H9 (cell line): ENCODE measurements at regions not wholly inside any gene's neighbourhood (a gene's known extent, or its start where the extent isn't known, plus 50 kb on each side); places are given as distances from the start of the nearest gene placed in this dataset.

Experiments
- DNase-seq: peaks from one replicate; pipeline ENCODE4 v3.0.0-alpha.2; 2017
- H2AFZ ChIP-seq: one replicate; pipeline ENCODE4 v1.6.1; 2013; ENCODE audit warnings: mild to moderate bottlenecking, low read length, control low read depth, moderate library complexity
- H2AK5ac ChIP-seq: 2 replicates; pipeline ENCODE4 v1.6.1; 2013; ENCODE audit warnings: low read length, control low read depth, mixed read lengths; ENCODE audit not compliant: insufficient read length
- H2BK120ac ChIP-seq: one replicate; pipeline ENCODE4 v1.6.1; 2013; ENCODE audit warnings: low read depth, mild to moderate bottlenecking, low read length, control low read depth, inconsistent platforms; ENCODE audit not compliant: poor library complexity, severe bottlenecking
- H2BK12ac ChIP-seq: 2 replicates; pipeline ENCODE4 v1.6.1; 2013; ENCODE audit warnings: low read length, control low read depth, mixed read lengths, low read depth; ENCODE audit not compliant: insufficient read length
- H2BK15ac ChIP-seq: 2 replicates; pipeline ENCODE4 v1.6.1; 2013; ENCODE audit warnings: low read depth, low read length, control low read depth
- H2BK20ac ChIP-seq: one replicate; pipeline ENCODE4 v1.6.1; 2013; ENCODE audit warnings: low read depth, mild to moderate bottlenecking, low read length, control low read depth, inconsistent platforms; ENCODE audit not compliant: poor library complexity, severe bottlenecking
- H2BK5ac ChIP-seq: 2 replicates; pipeline ENCODE4 v1.6.1; 2013; ENCODE audit warnings: low read length, control low read depth, mixed read lengths; ENCODE audit not compliant: insufficient read length
- H3K14ac ChIP-seq: 2 replicates; pipeline ENCODE4 v1.6.1; 2013; ENCODE audit warnings: low read length, control low read depth; ENCODE audit not compliant: insufficient read depth
- H3K18ac ChIP-seq: 2 replicates; pipeline ENCODE4 v1.6.1; 2013; ENCODE audit warnings: low read depth, mild to moderate bottlenecking, mixed read lengths, low read length, control low read depth; ENCODE audit not compliant: insufficient read length
- H3K23ac ChIP-seq: 2 replicates; pipeline ENCODE4 v1.6.1; 2013; ENCODE audit warnings: low read length, control low read depth, mixed read lengths, low read depth; ENCODE audit not compliant: insufficient read length
- H3K23me2 ChIP-seq: 2 replicates; pipeline ENCODE4 v1.6.1; 2013; ENCODE audit warnings: low read depth, mild to moderate bottlenecking, mixed read lengths, low read length, control low read depth; ENCODE audit not compliant: insufficient read length, poor library complexity, severe bottlenecking
- H3K27ac ChIP-seq: 2 replicates; pipeline ENCODE4 v1.5.1; 2013; ENCODE audit warnings: low read length, control low read depth, mixed read lengths, low read depth; ENCODE audit not compliant: insufficient read length
- H3K27me3 ChIP-seq: 2 replicates; pipeline ENCODE4 v1.6.1; 2013; ENCODE audit warnings: low read length, control low read depth, inconsistent platforms; ENCODE audit not compliant: insufficient read depth
- H3K4ac ChIP-seq: 2 replicates; pipeline ENCODE4 v1.6.1; 2013; ENCODE audit warnings: low read depth, mild to moderate bottlenecking, control low read depth, inconsistent platforms, low read length, moderate library complexity
- H3K4me1 ChIP-seq: 2 replicates; pipeline ENCODE4 v1.6.1; 2013; ENCODE audit warnings: low read length, control low read depth, inconsistent platforms; ENCODE audit not compliant: insufficient read depth
- H3K4me2 ChIP-seq: 2 replicates; pipeline ENCODE4 v1.6.1; 2013; ENCODE audit warnings: low read length, control low read depth, mixed read lengths; ENCODE audit not compliant: insufficient read length, insufficient read depth
- H3K56ac ChIP-seq: 2 replicates; pipeline ENCODE4 v1.6.1; 2013; ENCODE audit warnings: low read depth, mild to moderate bottlenecking, mixed read lengths, low read length, control low read depth; ENCODE audit not compliant: insufficient read length
- H3K79me1 ChIP-seq: 2 replicates; pipeline ENCODE4 v1.6.1; 2013; ENCODE audit warnings: low read depth, mild to moderate bottlenecking, moderate library complexity, low read length, control low read depth, inconsistent platforms; ENCODE audit not compliant: insufficient read depth, poor library complexity, severe bottlenecking
- H3K79me2 ChIP-seq: 2 replicates; pipeline ENCODE4 v1.6.1; 2013; ENCODE audit warnings: low read length, control low read depth, inconsistent platforms; ENCODE audit not compliant: insufficient read depth
- H3K9ac ChIP-seq: 2 replicates; pipeline ENCODE4 v1.6.1; 2013; ENCODE audit warnings: low read length, control low read depth, mixed read lengths; ENCODE audit not compliant: insufficient read length; ENCODE audit errors: extremely low read depth
- H3K9me3 ChIP-seq: one replicate; pipeline ENCODE4 v1.6.1; 2013; ENCODE audit warnings: low read depth, low read length, inconsistent platforms; ENCODE audit not compliant: control insufficient read depth
- H3T11ph ChIP-seq: one replicate; pipeline ENCODE4 v1.6.1; 2013; ENCODE audit warnings: mild to moderate bottlenecking, low read length, control low read depth, inconsistent platforms
- H4K20me1 ChIP-seq: one replicate; pipeline ENCODE4 v1.6.1; 2013; ENCODE audit not compliant: control insufficient read depth, insufficient read length, insufficient read depth
- H4K5ac ChIP-seq: 2 replicates; pipeline ENCODE4 v1.6.1; 2013; ENCODE audit warnings: low read depth, mild to moderate bottlenecking, mixed read lengths, low read length, control low read depth; ENCODE audit not compliant: insufficient read length
- H4K8ac ChIP-seq: replicated peaks from 2 replicates; pipeline ENCODE4 v1.6.1; 2013; ENCODE audit warnings: low read length, control low read depth, mixed read lengths, low read depth; ENCODE audit not compliant: insufficient read length
- H4K91ac ChIP-seq: 2 replicates; pipeline ENCODE4 v1.6.1; 2013; ENCODE audit warnings: low read depth, mild to moderate bottlenecking, moderate library complexity, mixed read lengths, low read length, control low read depth; ENCODE audit not compliant: insufficient read length
- H3K27ac Mint-ChIP-seq, 3 experiments: 2 replicates in 2 of 3; 3 replicates in 1 of 3; pipeline ENCODE4 v1.8.0; 2020 to 2021; ENCODE audit warnings: mixed read lengths in 3 of 3, mild to moderate bottlenecking in 1 of 3, moderate library complexity in 1 of 3
- H3K27me3 Mint-ChIP-seq: 2 replicates; pipeline ENCODE4 v1.8.0; 2021; ENCODE audit warnings: low read depth, mild to moderate bottlenecking, moderate library complexity, mixed read lengths
- H3K36me3 Mint-ChIP-seq, 3 experiments: 2 replicates in 2 of 3; 3 replicates in 1 of 3; pipeline ENCODE4 v1.8.0; 2020 to 2021; ENCODE audit warnings: low read depth in 3 of 3, mixed read lengths in 3 of 3; ENCODE audit not compliant: insufficient read depth in 1 of 3
- H3K4me1 Mint-ChIP-seq, 2 experiments: 2 replicates each; pipeline ENCODE4 v1.8.0; 2020; ENCODE audit warnings: mixed read lengths in 2 of 2
- H3K4me3 Mint-ChIP-seq, 2 experiments: 2 replicates in 1 of 2; 3 replicates in 1 of 2; pipeline ENCODE4 v1.8.0; 2020 to 2021; ENCODE audit warnings: mild to moderate bottlenecking in 2 of 2, mixed read lengths in 2 of 2, moderate library complexity in 1 of 2
- H3K9me3 Mint-ChIP-seq, 2 experiments: 2 replicates in 1 of 2; 3 replicates in 1 of 2; pipeline ENCODE4 v1.8.0; 2020; ENCODE audit warnings: mild to moderate bottlenecking in 2 of 2, mixed read lengths in 2 of 2, moderate library complexity in 1 of 2
- CTCF ChIP-seq: fragments of 200-600 bp; sonication (generic); conservative IDR thresholded peaks from 3 replicates; pipeline ENCODE4 v1.8.0; 2021; ENCODE audit warnings: antibody characterized with exemption, mild to moderate bottlenecking
- WGBS: extraction: QIAGEN DNeasy Blood & Tissue Kit; methylation state at CpG from one replicate; pipeline ENCODE4 v1.1.7; 2013; ENCODE audit warnings: missing lambda C conversion rate, low lambda C conversion rate, mixed read lengths; ENCODE audit not compliant: insufficient read length; ENCODE audit errors: extremely low coverage; 5-methylcytosine and 5-hydroxymethylcytosine counted together

- H3K23ac ChIP-seq = no peak overlapping the region
- no peak overlapping the region for H2BK15ac ChIP-seq
- no peaks in the 10 kb centered on the region for H3K4me1 ChIP-seq
- no peaks in the 10 kb centered on the region for H3K23me2 ChIP-seq
- WGBS = no CpG with 5 or more reads among the region's 1 CpG
- H3K56ac ChIP-seq = no peak overlapping the region
- H3K27me3 ChIP-seq = no peaks in the 10 kb centered on the region
- H3K27ac ChIP-seq = no peak overlapping the region
- H3K9me3 ChIP-seq = no peaks in the 10 kb centered on the region
- H3K4me3 Mint-ChIP-seq = no peak overlapping the region
- H4K20me1 ChIP-seq = no peaks in the 10 kb centered on the region
- H2AK5ac ChIP-seq = no peak overlapping the region
- no peak for DNase-seq
- 0 out of 7 replicates have a peak, but pooled peaks cover 0 to 3% (median 0%) of the 10 kb centered on the region in 3 experiments for H3K36me3 Mint-ChIP-seq
- no peak overlapping the region for H2BK120ac ChIP-seq
- H3K9ac ChIP-seq = no peak overlapping the region
- H3K27ac Mint-ChIP-seq = peak overlapping the region in 1 of 3 experiments; percentile 41; a peak in 1 of 7 replicates
- H3K4me1 Mint-ChIP-seq = no peaks in the 10 kb centered on the region
- H3K14ac ChIP-seq = no peak overlapping the region
- no peak overlapping the region for H2BK5ac ChIP-seq
- no peaks in the 10 kb centered on the region for H3K79me2 ChIP-seq
- no peak overlapping the region for H4K5ac ChIP-seq
- H2AFZ ChIP-seq = no peak overlapping the region
- H3K4ac ChIP-seq = no peak overlapping the region
- H4K8ac ChIP-seq = no peak overlapping the region
- no peak overlapping the region for H2BK12ac ChIP-seq
- peaks cover 4 to 11% of the 10 kb centered on the region in 2 experiments; a peak in 3 of 5 replicates for H3K9me3 Mint-ChIP-seq
- TF ChIP-seq CTCF = no peak
- H3K79me1 ChIP-seq = no peaks in the 10 kb centered on the region
- H2BK20ac ChIP-seq = no peak overlapping the region
- no peaks in the 10 kb centered on the region for H3K27me3 Mint-ChIP-seq
- no peak overlapping the region for H3K4me2 ChIP-seq
- H4K91ac ChIP-seq = no peak overlapping the region
- no peak overlapping the region for H3K18ac ChIP-seq
- no peak overlapping the region for H3T11ph ChIP-seq
These were observed 716.9 kb downstream of the ZBBX start for GRCh38 chr3:166663194-166663593.
